NCI-H1694 treated with DMSO at 0.1 percent for 48 hours (cell line): ENCODE measurements at regions not wholly inside any gene's neighbourhood (a gene's known extent, or its start where the extent isn't known, plus 50 kb on each side); places are given as distances from the start of the nearest gene placed in this dataset.
"Not testable (repeated sequence)": the region's sequence is repeated elsewhere in the genome, so short reads cannot be mapped to it uniquely, and the experiment has no call there.

Experiments
- DNase-seq: peaks from one replicate; lab custom pipeline; 2025; lab: John Stamatoyannopoulos, UW

DNA sequence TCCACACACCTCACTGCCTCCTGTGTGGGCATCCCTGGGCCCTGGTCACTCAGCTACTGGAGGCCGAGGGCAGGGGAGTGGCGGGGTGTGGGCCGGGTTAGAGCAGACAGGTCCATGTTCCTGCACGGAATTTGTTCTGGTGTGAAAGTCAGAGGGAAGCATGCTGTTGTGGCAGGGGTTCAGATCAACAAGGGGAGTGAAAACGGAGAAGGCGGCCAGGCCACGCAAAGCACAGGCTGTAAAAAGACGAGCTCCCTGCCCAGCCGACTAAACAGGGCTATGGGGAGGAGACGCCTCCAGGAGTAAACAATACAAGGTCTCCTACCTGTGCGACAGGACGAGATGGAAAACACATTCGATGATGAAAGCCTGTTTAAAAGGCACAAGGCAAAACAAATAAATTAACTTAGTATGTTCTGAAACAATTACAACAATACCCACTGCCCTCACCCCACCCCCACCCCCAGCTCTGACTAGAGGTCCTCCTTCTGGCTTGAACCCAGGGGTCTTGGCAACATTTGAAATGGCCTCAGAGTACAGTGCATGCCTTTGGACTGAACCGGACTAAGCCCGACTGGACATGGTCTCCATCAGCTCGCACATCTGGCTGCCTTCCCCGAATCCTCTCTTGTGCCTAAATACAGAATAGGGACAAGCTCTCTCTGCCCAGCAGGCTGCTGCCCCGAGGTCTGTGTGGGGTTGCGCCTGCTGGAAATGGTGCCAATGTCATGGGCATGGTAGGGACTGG is 274.9 kb upstream of the DIO3 start:
- DNase-seq = no peak

- no peak for DNase-seq
Measured at GRCh38 chr14:101288436-101289229, 272.7 kb upstream of the DIO3 start.

DNA sequence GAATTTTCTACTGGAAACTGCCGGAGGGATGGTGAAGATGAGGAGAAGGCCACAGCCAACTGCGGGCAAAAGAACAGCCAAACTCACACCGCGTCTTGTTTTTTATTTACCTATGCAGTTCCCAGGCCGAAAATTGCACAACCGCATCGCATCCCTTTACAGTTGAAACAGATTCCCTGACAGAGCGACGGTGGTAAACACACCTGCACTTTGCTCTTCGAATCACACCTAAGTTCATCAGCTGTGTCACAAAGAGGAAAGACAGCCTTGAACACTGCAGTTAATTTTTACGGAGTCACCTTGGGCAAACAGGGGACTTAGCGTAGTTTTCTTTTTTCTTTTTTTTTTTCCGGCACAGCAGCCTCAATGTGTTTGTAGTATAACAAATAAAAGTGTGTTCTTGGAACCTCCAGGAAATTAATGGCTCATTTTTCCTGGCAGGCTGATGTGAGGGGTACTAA is 272.0 kb upstream of the DIO3 start:
- no peak for DNase-seq

DNA sequence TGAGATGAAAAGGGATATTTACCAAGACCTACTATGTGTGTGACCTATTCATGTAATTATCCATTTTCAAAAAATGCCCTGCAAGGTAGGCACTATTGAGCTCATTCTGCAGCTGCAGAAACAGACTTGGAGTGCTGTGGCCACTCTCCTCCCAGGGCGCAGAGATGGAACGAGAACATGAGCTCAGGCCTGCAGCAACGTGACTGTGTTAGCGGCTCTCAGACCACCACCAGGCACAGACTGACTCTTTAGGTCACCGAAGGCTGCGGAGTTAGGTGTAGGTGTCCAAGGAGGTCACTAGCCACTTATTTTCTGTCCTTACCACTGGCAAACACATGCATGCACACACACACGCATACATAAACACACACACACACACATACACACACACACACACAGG is 271.4 kb upstream of the DIO3 start:
- no peak for DNase-seq

DNA sequence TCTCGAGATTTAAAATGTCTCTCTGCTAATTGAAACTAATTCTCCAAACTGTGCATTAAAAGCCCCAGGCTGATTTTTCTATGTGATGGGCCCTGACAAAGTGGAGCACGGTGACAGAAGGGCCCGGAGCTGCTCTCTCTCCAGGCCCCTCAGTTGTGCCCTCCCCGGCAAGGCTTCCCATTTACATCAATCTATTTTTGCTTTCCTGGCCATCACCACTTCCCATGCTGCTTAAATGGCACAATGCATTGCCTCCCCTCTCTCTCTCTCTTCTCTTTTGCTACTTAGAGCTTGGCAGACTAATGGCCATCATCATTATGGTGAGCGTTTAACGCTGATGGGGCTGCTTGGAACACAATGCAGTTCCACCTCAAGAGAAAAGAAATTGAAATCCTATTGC is 270.7 kb upstream of the DIO3 start:
- no peak for DNase-seq

DNA sequence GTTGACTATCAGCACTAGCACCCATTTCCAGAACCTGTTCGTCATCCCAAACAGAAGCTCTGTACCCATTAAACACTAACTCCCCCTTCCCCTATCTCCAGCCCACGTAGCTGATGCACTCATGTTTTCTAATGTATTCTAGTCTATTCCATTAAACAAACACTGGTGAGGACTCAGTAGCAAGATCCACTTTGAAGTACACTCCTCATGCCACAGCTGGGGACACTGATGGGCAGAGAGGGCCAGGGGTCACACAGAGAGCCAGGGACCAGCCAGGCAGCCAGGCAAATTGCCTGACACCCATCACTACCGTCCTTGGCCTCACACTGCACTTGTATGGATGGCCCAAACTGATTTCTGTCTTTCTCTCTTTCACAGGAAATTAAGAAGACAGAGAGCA is 269.9 kb upstream of the DIO3 start:
- no peak for DNase-seq

DNA sequence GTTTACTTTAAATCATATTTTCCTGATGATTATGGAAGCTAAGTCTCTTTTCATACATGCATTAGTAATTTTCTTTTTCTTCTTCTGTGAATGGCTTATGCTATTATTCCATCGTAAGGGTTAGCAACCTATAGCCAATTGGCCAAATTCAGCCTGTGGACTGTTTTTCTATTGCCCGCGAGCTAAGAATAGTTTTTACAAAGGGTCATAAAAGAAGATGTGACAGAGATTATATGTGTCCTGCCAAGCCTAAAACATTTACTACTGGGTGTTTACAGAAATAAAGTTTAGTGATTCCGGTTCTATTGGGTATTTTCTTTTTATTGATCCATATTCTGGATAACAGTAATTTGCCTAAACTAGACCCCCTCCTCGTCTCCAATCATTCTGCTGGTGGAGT is 268.8 kb upstream of the DIO3 start:
- DNase-seq = no peak

DNA sequence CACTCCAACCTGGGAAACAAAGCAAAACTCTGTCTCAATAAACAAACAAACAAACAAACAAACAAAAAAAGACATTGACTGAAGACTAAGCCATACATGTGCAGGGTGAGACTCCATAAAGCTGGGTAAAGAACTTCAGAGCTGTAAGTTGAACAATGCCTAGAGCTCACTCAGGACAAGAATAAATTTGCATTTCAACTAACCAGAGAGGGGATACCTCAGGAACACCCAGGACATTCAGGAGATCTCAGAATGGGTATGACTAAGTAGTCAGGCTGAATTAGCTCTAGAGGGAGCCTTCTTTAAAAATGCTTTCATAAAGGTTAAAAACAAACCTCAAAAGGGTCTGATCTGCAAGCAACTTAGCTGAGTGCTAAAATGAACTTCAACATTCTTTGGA is 267.7 kb upstream of the DIO3 start:
- DNase-seq = no peak

GRCh38 chr14:101294136-101294535 is 267.2 kb upstream of the DIO3 start:
- no peak for DNase-seq

GRCh38 chr14:101299781-101300180 is 261.5 kb upstream of the DIO3 start:
- DNase-seq = not testable (repeated sequence)

GRCh38 chr14:101301011-101301410 is 260.3 kb upstream of the DIO3 start:
- no peak for DNase-seq

GRCh38 chr14:101307162-101307561 is 254.1 kb upstream of the DIO3 start:
- DNase-seq = not testable (repeated sequence)

DNA sequence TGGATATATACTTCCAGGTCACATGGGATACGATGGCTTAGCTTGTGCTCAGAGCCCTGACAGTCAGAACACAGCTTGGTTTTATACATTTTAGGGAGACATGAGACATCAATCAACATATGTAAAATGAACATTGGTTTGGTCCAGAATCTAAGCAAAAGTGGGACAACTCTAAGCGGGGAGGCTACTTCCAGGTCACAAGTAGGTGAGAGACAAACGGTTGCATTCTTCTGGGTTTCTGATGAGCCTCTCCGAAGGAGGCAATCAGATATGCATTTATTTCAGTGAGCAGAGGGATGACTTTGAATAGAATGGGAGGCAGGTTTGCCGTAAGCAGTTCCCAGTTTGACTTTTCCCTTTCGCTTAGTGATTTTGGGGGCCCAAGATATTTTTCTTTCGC is 250.1 kb upstream of the DIO3 start:
- DNase-seq = not testable (repeated sequence)

DNA sequence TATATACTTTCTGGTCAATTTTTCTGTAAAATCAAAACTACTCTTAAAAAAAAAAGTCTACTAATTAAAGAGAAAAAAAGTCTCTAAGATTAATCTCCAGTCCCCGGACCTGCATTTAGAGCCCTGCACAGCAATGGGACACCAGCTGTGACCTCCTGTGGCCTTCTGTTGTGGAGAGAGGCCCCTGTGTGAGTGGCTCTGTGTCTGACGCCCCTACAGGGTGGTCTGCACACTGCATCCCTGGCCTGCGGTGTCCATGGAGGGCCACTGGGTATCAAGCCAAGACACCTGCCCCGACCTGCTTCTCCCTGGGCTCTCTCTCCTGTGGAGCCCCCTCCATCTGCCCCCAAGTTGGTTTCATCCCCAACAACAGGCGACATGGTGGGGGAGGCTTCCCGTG is 248.0 kb upstream of the DIO3 start:
- no peak for DNase-seq

DNA sequence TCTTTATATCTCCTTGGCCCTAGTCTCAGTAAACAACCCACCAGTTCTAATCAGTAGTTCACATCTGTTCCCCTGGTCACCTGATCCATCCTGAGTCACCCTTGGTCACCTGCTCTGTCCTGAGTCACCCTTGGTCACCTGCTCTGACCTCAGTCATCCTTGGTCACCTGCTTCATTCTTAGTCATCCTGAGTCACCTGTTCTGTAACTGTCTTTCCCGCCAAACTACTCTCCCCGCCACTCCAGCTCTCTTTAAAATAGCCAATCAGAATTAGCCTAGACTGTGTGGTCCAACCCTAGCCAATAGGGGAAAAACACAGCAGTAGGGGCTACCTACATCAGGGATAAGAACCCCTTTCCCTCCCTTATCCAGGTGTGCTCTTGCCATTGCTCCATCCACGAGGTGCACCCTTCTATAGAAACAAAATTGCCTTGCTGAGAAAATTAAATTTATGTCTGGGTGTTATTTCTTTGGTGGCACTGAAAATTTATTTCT is 245.4 kb upstream of the DIO3 start:
- no peak for DNase-seq

GRCh38 chr14:101318271-101318670 is 243.0 kb upstream of the DIO3 start:
- DNase-seq = no peak

- no peak for DNase-seq
Measured at GRCh38 chr14:101320396-101320795, 240.9 kb upstream of the DIO3 start.

GRCh38 chr14:101322223-101322622 is 239.1 kb upstream of the DIO3 start:
- DNase-seq = no peak

DNA sequence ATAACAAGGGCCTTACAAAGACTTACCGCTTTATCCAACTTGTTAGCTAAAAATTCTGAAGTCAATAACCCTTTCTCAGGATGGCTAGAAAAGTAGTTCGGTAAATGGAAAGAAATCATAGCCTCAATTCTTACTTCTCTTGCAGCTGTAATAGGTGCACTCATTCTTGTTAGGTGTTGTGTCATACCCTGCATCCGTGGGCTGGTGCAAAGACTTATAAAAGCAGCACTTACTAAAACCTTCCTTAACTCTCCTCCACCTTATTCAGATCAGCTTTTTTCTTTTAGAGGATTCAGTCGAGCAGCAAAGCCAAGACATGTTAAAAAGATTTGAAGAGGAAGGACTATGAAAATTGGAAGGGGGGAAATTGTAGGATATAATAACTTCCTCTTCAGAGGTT is 238.2 kb upstream of the DIO3 start:
- DNase-seq = no peak

DNA sequence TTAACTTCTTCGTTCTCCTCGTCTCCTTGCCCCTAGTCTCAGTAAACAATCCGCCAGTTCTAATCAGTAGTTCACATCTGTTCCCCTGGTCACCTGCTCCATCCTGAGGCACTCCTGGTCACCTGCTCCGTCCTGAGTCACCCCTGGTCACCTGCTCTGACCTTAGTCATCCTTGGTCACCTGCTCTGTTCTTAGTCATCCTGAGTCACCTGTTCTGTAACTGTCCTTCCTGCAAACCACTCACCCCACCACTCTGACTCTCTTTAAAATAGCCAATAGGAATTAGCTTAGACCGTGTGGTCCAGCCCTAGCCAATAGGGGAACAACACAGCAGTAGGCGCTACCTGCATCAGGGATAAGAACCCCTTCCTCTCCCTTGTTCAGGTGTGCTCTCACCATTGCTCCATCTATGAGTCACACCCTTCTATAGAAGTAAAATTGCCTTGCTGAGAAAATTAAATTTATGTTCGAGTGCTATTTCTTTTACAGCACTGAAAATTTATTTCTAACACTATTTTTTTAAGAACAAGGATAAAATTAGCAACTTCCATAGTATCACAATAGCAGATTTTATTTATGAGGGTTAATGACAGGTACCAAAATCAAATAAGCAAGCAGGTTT is 237.6 kb upstream of the DIO3 start:
- not testable (repeated sequence) for DNase-seq

GRCh38 chr14:101325319-101325718 is 236.0 kb upstream of the DIO3 start:
- DNase-seq = no peak

- DNase-seq = no peak
Measured at GRCh38 chr14:101328412-101329028, 232.8 kb upstream of the DIO3 start.
